ENCODE measurements at regions not wholly inside any gene's neighbourhood (a gene's known extent, or its start where the extent isn't known, plus 50 kb on each side); places are given as distances from the start of the nearest gene placed in this dataset.

GRCh38 chr2:215528555-215528954 lies 92.7 kb upstream of the FN1 start:
- no peak for TF ChIP-seq POLR2A (IDR thresholded peaks at IDR 0.05)
- no peak for TF ChIP-seq CTCF (IDR thresholded peaks at IDR 0.05)

Measured in right lobe of liver (tissue), 4 donors.